ENCODE measurements at regions not wholly inside any gene's neighbourhood (a gene's known extent, or its start where the extent isn't known, plus 50 kb on each side); places are given as distances from the start of the nearest gene placed in this dataset.

- H3K27ac ChIP-seq (replicated peaks) = no peak overlapping the region
- H3K27me3 ChIP-seq (ENCODE audit: insufficient read depth, poor library complexity, severe bottlenecking) = peaks cover 5% of the 10 kb centered on the region
- H3K4me3 ChIP-seq (replicated peaks; ENCODE audit: insufficient read depth, low read length) = no peak overlapping the region
- no peak for DNase-seq (ENCODE audit: low read depth in 1 of 2, low spot score in 1 of 2)
- TF ChIP-seq POLR2AphosphoS5 (IDR thresholded peaks at IDR 0.05; ENCODE audit: low read depth) = no peak
- no peak for TF ChIP-seq REST (IDR thresholded peaks at IDR 0.05; ENCODE audit: insufficient replicate concordance, low read depth)
- TF ChIP-seq SPI1 (IDR thresholded peaks at IDR 0.05; ENCODE audit: borderline replicate concordance, low read depth) = no peak
- TF ChIP-seq CTCF (IDR thresholded peaks at IDR 0.05; ENCODE audit: insufficient read depth, low read length) = no peak
- no peak for TF ChIP-seq GABPA (IDR thresholded peaks at IDR 0.05; ENCODE audit: low read depth)
These were observed 212.3 kb upstream of the MCTP2 start for GRCh38 chr15:94019062-94019461.

- DNase-seq (ENCODE audit: low read depth in 1 of 2, low spot score in 1 of 2) = no peak
- no peak overlapping the region for H3K4me3 ChIP-seq (replicated peaks; ENCODE audit: insufficient read depth, low read length)
- no peak overlapping the region for H3K27ac ChIP-seq (replicated peaks)
- TF ChIP-seq GABPA (IDR thresholded peaks at IDR 0.05; ENCODE audit: low read depth) = no peak
- no peak for TF ChIP-seq REST (IDR thresholded peaks at IDR 0.05; ENCODE audit: insufficient replicate concordance, low read depth)
- no peak for TF ChIP-seq POLR2AphosphoS5 (IDR thresholded peaks at IDR 0.05; ENCODE audit: low read depth)
- TF ChIP-seq SPI1 (IDR thresholded peaks at IDR 0.05; ENCODE audit: borderline replicate concordance, low read depth) = no peak
- no peak for TF ChIP-seq CTCF (IDR thresholded peaks at IDR 0.05; ENCODE audit: insufficient read depth, low read length)
- H3K27me3 ChIP-seq (ENCODE audit: insufficient read depth, poor library complexity, severe bottlenecking) = no peaks in the 10 kb centered on the region
These were observed 216.0 kb upstream of the MCTP2 start for GRCh38 chr15:94015324-94015723.

- no peak for TF ChIP-seq CTCF (IDR thresholded peaks at IDR 0.05; ENCODE audit: insufficient read depth, low read length)
- no peak for TF ChIP-seq POLR2AphosphoS5 (IDR thresholded peaks at IDR 0.05; ENCODE audit: low read depth)
- no peak for TF ChIP-seq REST (IDR thresholded peaks at IDR 0.05; ENCODE audit: insufficient replicate concordance, low read depth)
- no peaks in the 10 kb centered on the region for H3K27me3 ChIP-seq (ENCODE audit: insufficient read depth, poor library complexity, severe bottlenecking)
- no peak overlapping the region for H3K27ac ChIP-seq (replicated peaks)
- no peak overlapping the region for H3K4me3 ChIP-seq (replicated peaks; ENCODE audit: insufficient read depth, low read length)
- DNase-seq (ENCODE audit: low read depth in 1 of 2, low spot score in 1 of 2) = no peak
These were observed 223.0 kb upstream of the MCTP2 start for GRCh38 chr15:94008104-94009074.

Measured in HL-60 (cell line).